MG63 (cell line): ENCODE measurements at regions not wholly inside any gene's neighbourhood (a gene's known extent, or its start where the extent isn't known, plus 50 kb on each side); places are given as distances from the start of the nearest gene placed in this dataset.
A peak's percentile ranks its signal among the peaks of the same experiment; 100 is the strongest.
"Not testable (repeated sequence)": the region's sequence is repeated elsewhere in the genome, so short reads cannot be mapped to it uniquely, and the experiment has no call there.

ENCODE experiments used
- DNase-seq: peaks from one replicate; pipeline ENCODE4 v3.0.0-alpha.2; 2020
- H3K27me3 ChIP-seq: fragments of 250-450 bp; sonication (Bioruptor Pico); 2 replicates; pipeline ENCODE4 v1.5.1; 2020; ENCODE audit warnings: mild to moderate bottlenecking, moderate library complexity
- H3K36me3 ChIP-seq: fragments of 250-450 bp; sonication (Bioruptor Pico); 2 replicates; pipeline ENCODE4 v1.5.1; 2020; ENCODE audit warnings: mild to moderate bottlenecking, moderate library complexity
- H3K4me3 ChIP-seq: fragments of 250-450 bp; sonication (Bioruptor Pico); 2 replicates; pipeline ENCODE4 v1.5.1; 2020; ENCODE audit warnings: mild to moderate bottlenecking, moderate library complexity
- H3K9me3 ChIP-seq: fragments of 250-450 bp; sonication (Bioruptor Pico); 2 replicates; pipeline ENCODE4 v1.5.1; 2020; ENCODE audit warnings: mild to moderate bottlenecking, moderate library complexity

DNA sequence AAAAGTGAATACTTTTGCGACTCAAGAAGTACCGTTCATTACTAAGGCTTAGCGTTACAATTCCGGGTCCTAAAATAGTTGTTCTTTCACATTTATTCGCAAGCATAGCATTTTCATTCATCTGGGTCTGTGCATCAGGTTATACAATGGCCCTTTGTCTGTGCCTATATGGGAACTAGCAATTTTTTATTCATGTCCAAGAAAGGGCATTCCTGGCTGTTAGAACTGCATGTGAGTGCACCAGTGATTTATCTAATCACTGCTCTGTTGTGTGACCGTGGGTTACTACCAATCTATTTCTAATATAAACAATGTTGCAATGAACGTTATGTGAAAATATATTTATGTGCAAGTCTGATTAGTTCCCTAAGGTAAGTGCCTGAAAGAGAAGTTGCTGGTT, 63.8 kb downstream of the SPANXA1 start:
- H3K27me3 ChIP-seq, DNase-seq, H3K36me3 ChIP-seq, H3K4me3 ChIP-seq, H3K9me3 ChIP-seq: not testable (repeated sequence)

- H3K9me3 ChIP-seq, H3K36me3 ChIP-seq, H3K4me3 ChIP-seq, DNase-seq, H3K27me3 ChIP-seq: not testable (repeated sequence)
Measured at GRCh38 chrX:141475788-141476187, 108.8 kb downstream of the SPANXA1 start.

DNA sequence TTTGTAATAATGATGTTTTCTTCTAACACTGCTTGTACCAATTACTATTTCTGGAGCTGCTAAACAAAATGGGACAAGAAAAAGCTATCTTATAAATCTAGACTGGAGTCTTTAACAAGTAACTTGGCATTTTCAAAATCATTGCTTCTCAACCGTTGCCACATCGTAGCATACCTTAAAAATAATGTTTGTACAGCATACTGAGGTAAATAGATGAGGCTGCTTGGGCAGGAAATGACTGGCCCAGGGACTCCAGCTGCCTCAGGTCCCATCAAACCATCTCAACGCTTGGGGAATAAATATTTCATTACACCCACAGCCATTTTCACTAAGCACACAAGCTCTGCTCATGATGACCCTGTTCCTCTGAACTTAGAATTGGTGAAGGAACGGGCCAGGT, 115.1 kb downstream of the SPANXA1 start:
- Histone ChIP-seq H3K27me3 (no peaks in the 10 kb centered on the region), H3K36me3 (no peaks in the 10 kb centered on the region), H3K9me3 (no peaks in the 10 kb centered on the region), H3K4me3 (no peak overlapping the region)
- DNase-seq: no peak

- no peaks in the 10 kb centered on the region for H3K27me3 ChIP-seq
- H3K9me3 ChIP-seq: no peaks in the 10 kb centered on the region
- no peaks in the 10 kb centered on the region for H3K36me3 ChIP-seq
- DNase-seq: no peak
- H3K4me3 ChIP-seq: no peak overlapping the region
Measured at GRCh38 chrX:141468940-141469339, 115.6 kb downstream of the SPANXA1 start.

GRCh38 chrX:141467442-141467841, 117.1 kb downstream of the SPANXA1 start:
- Histone ChIP-seq H3K36me3 (no peaks in the 10 kb centered on the region), H3K9me3 (no peaks in the 10 kb centered on the region), H3K4me3 (no peak overlapping the region), H3K27me3 (no peaks in the 10 kb centered on the region)
- DNase-seq: no peak

GRCh38 chrX:141455103-141455502, 129.4 kb downstream of the SPANXA1 start:
- no peaks in the 10 kb centered on the region for H3K36me3 ChIP-seq
- no peaks in the 10 kb centered on the region for H3K9me3 ChIP-seq
- no peak overlapping the region for H3K4me3 ChIP-seq
- no peak for DNase-seq
- H3K27me3 ChIP-seq: no peaks in the 10 kb centered on the region

- Histone ChIP-seq H3K27me3 (no peaks in the 10 kb centered on the region), H3K36me3 (no peaks in the 10 kb centered on the region), H3K9me3 (peaks cover 4% of the 10 kb centered on the region; the same call in 1 of the 2 replicates), H3K4me3 (no peak overlapping the region)
- no peak for DNase-seq
Measured at GRCh38 chrX:141443922-141444321, 140.6 kb downstream of the SPANXA1 start.

DNA sequence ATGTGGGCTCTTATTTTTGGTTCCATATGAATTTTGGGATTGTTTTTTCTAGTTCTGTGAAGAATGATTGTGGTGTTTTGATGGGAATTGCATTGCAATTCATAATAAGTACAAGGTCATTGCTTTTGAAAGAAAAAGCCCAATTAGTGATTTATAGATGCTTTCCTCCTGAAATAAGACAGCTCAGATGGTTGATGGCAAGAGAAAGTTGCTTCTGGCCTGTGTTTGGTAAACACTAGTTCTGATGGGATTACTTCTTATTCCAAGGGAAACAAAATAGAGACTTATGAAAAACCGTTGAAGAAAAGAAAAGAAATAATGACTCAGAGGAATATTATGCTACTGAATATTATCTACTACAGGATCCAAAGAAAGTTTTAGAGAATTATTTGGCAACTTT, 144.9 kb downstream of the SPANXA1 start:
- Histone ChIP-seq H3K36me3 (no peaks in the 10 kb centered on the region), H3K27me3 (no peaks in the 10 kb centered on the region), H3K9me3 (peaks cover 7% of the 10 kb centered on the region; the same call in 1 of the 2 replicates), H3K4me3 (no peak overlapping the region)
- DNase-seq: peak; percentile 26

DNA sequence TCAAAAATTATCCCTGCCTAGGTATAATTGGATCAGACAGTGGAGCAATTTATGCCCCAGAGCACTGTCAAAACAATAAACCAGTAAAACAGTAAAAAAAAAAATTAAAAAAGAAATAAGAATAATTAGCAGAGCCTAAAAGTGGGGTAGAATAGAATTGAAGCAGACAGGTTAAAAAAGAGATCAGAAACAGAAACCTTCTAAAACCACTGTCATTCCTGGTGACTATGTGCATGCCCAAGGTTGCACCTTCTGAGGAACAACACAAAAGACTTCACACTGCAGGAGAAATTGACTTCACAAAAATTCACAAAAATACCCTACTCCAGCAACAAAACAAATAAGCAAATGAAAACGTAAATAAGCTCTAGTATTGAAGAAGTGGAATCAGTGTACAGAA, 168.6 kb downstream of the SPANXA1 start:
- no peaks in the 10 kb centered on the region for H3K36me3 ChIP-seq

DNA sequence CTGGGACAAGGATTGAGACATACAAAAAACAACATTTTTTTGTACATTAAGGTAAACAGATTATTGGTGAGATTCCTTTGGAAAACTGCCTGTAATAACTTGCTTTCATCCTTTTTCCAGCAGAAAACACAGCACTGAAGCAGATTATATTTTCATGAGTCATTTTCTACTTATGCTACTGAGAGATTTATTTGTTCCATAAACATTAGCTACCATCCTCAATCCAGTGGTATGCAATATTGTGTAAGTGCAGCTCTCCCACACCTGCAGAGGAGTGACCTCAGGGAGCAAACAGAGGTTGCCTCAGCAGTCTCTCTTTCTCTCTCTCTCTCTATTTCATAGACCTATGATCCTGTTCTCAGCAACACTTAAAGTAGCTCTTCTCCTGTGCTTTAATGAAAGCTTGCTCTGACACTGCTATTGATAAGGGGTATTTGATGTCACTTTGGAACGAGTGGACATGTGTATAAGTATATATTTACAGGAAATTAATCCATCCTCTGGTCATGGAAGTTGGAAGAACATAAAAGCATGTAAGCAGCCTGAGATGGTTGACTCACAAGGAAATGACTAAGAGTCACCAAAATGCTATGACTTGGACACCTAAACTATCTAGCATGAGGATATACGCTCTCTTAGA, 163.7 kb upstream of the SPANXC start:
- no peaks in the 10 kb centered on the region for H3K27me3 ChIP-seq
- peak; percentile 60 for DNase-seq

More for the DNA sequence above, 168.6 kb downstream of the SPANXA1 start:
- Histone ChIP-seq H3K4me3 (no peak overlapping the region), H3K27me3 (no peaks in the 10 kb centered on the region), H3K9me3 (no peaks in the 10 kb centered on the region)
- no peak for DNase-seq

DNA sequence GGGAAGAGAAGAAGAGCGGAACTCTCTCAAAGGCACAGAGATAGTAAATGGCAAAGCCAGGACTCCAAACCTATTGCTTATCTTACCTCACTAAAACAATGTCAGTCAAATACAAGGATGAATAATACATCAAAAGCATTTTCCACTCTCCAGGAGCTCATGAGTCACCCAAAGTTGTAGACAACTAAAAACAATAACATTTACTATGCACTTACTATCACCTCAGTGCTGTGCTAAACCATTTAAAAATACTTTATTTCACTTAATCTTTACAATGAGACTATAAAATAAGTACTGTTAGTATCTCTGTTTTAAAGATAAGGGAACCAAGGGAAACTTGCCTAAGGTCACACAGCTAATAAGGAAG, 163.2 kb upstream of the SPANXC start:
- no peaks in the 10 kb centered on the region for H3K27me3 ChIP-seq
- H3K9me3 ChIP-seq: peaks cover 5% of the 10 kb centered on the region
- H3K36me3 ChIP-seq: no peaks in the 10 kb centered on the region
- DNase-seq: no peak
- H3K4me3 ChIP-seq: no peak overlapping the region

More for the DNA sequence above, 163.7 kb upstream of the SPANXC start:
- H3K36me3 ChIP-seq: no peaks in the 10 kb centered on the region
- H3K4me3 ChIP-seq: no peak overlapping the region
- H3K9me3 ChIP-seq: peaks cover 5% of the 10 kb centered on the region

GRCh38 chrX:141402897-141403610, 160.7 kb upstream of the SPANXC start:
- no peak for DNase-seq
- no peaks in the 10 kb centered on the region for H3K27me3 ChIP-seq
- H3K36me3 ChIP-seq: no peaks in the 10 kb centered on the region
- no peak overlapping the region for H3K4me3 ChIP-seq
- peaks cover 5% of the 10 kb centered on the region for H3K9me3 ChIP-seq

DNA sequence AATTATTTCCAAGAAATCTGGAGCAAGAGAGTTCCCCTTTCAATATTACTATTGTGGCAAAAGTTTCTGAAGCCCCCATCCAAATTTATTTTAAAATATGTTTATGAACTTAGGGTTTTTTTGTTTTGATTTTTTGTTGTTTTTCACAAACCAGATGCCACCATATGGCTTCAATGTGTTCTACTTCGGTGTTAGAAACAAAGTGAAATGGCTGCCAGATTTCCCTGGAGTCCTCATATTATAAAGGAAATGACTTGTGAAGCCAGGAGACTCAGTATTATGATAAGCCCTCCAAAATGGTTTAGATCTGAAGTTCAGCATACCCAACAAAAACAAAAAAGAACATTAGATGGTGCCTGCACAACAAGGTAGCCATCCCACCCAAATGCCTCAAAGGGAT, 154.2 kb upstream of the SPANXC start:
- DNase-seq: no peak
- Histone ChIP-seq H3K4me3 (no peak overlapping the region), H3K9me3 (no peaks in the 10 kb centered on the region), H3K36me3 (no peaks in the 10 kb centered on the region), H3K27me3 (no peaks in the 10 kb centered on the region)

GRCh38 chrX:141375011-141375760, 132.9 kb upstream of the SPANXC start:
- no peaks in the 10 kb centered on the region for H3K27me3 ChIP-seq
- no peaks in the 10 kb centered on the region for H3K9me3 ChIP-seq
- DNase-seq: no peak
- no peaks in the 10 kb centered on the region for H3K36me3 ChIP-seq
- no peak overlapping the region for H3K4me3 ChIP-seq

DNA sequence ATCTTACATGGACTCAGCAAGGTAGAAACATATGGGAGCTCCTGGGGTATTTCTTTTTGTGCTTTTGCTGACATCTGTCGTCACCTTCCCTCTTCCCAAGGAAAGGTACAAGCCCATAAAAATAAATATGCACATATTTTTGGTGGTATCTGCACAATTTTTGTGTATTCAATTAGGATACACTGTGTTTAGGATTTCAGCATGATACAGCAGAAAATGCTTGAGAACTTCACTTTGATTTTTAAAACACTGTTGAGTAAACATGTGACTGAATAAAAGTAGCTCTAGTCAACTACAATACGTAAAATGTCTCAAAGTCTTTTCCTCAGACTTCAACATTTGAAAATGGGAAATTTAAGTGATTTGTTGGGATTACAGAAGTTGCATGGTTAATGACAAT, 99.4 kb upstream of the SPANXC start:
- H3K9me3 ChIP-seq: no peaks in the 10 kb centered on the region
- no peak for DNase-seq
- no peak overlapping the region for H3K4me3 ChIP-seq
- H3K27me3 ChIP-seq: no peaks in the 10 kb centered on the region
- no peaks in the 10 kb centered on the region for H3K36me3 ChIP-seq

GRCh38 chrX:141341341-141341740, 99.0 kb upstream of the SPANXC start:
- Histone ChIP-seq H3K36me3 (no peaks in the 10 kb centered on the region), H3K4me3 (no peak overlapping the region), H3K9me3 (no peaks in the 10 kb centered on the region), H3K27me3 (no peaks in the 10 kb centered on the region)
- DNase-seq: peak; percentile 16

DNA sequence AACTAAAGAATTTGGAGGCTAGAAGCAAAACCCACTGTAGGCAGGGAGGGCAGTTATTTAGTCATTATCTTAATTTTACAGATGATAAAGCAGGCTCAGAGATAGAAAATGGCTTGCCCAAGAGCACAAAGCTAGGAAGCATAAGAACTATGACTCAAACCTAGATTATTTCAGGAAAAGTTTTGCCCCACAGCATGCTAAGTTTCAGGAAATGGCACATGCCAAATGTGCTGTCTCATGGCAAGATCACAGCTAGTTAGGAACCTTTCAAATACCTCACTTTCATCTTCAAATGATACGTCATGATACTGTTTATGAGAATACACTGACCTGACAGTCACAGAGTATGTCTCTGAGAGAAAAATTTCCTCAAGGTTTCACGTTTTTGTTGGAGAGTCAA, 78.5 kb upstream of the SPANXC start:
- H3K36me3 ChIP-seq: no peaks in the 10 kb centered on the region
- no peaks in the 10 kb centered on the region for H3K27me3 ChIP-seq

GRCh38 chrX:141314441-141314840, 72.1 kb upstream of the SPANXC start:
- Histone ChIP-seq H3K4me3 (no peak overlapping the region), H3K36me3 (no peaks in the 10 kb centered on the region), H3K27me3 (no peaks in the 10 kb centered on the region), H3K9me3 (no peaks in the 10 kb centered on the region)
- DNase-seq: no peak

More for the DNA sequence above, 78.5 kb upstream of the SPANXC start:
- DNase-seq: no peak
- H3K9me3 ChIP-seq: no peaks in the 10 kb centered on the region
- no peak overlapping the region for H3K4me3 ChIP-seq
